Prostate gland (tissue), 2 donors: ENCODE measurements at regions not wholly inside any gene's neighbourhood (a gene's known extent, or its start where the extent isn't known, plus 50 kb on each side); places are given as distances from the start of the nearest gene placed in this dataset.

Source experiments
- DNase-seq: peaks from one replicate; pipeline ENCODE4 v3.0.0-alpha.2; 2019; ENCODE audit warnings: low spot score
- H3K27ac ChIP-seq, 2 donors: fragments of 200-600 bp; sonication (generic); 2 replicates each; pipeline ENCODE4 v1.5.1; 2017 to 2019
- H3K27me3 ChIP-seq: fragments of 200-600 bp; sonication (generic); replicated peaks from 2 replicates; pipeline ENCODE4 v1.5.1; 2019; ENCODE audit not compliant: insufficient read depth
- H3K36me3 ChIP-seq, 2 donors: fragments of 200-600 bp; sonication (generic); 1 replicate in 1 of 2; 2 replicates in 1 of 2; pipeline versions ENCODE4 v1.5.1 to v1.8.1; 2017 to 2019
- H3K4me1 ChIP-seq: fragments of 200-600 bp; sonication (generic); replicated peaks from 2 replicates; pipeline ENCODE4 v1.5.1; 2019
- H3K4me3 ChIP-seq, 2 donors: fragments of 200-600 bp; sonication (generic); 2 replicates each; pipeline ENCODE4 v1.5.1; 2017 to 2019
- H3K9me3 ChIP-seq: fragments of 200-600 bp; sonication (generic); 2 replicates; pipeline ENCODE4 v1.5.1; 2017
- POLR2A ChIP-seq: fragments of 450-650 bp; IDR thresholded peaks from one replicate; pipeline ENCODE4 v1.6.1; 2016; ENCODE audit warnings: antibody characterized with exemption, mild to moderate bottlenecking
- POLR2AphosphoS5 ChIP-seq: sonication (generic); formaldehyde crosslinking; IDR thresholded peaks from one replicate; pipeline ENCODE4 v1.6.1; 2017; ENCODE audit warnings: antibody characterized with exemption
- WGBS: methylation state at CpG from one replicate; pipeline ENCODE4 v1.1.5; 2018; 5-methylcytosine and 5-hydroxymethylcytosine counted together
- intact Hi-C: fragments of 100-400 bp; cut with DNase I; formaldehyde crosslinking; loops from one replicate; pipeline ENCODE4 v1.14.2; 2022
- TF ChIP-seq, protein P1 (sequence below), 4 experiments: fragments of 200-600 bp in 2 of 4; fragments of 450-650 bp in 2 of 4; sonication (generic) in 2 of 4; IDR thresholded peaks; 1 replicate in 3 of 4; 2 replicates in 1 of 4; pipeline ENCODE4 v1.5.1; 2016 to 2019; ENCODE audit warnings: antibody characterized with exemption in 4 of 4, mild to moderate bottlenecking in 2 of 4, moderate library complexity in 2 of 4

DNA sequence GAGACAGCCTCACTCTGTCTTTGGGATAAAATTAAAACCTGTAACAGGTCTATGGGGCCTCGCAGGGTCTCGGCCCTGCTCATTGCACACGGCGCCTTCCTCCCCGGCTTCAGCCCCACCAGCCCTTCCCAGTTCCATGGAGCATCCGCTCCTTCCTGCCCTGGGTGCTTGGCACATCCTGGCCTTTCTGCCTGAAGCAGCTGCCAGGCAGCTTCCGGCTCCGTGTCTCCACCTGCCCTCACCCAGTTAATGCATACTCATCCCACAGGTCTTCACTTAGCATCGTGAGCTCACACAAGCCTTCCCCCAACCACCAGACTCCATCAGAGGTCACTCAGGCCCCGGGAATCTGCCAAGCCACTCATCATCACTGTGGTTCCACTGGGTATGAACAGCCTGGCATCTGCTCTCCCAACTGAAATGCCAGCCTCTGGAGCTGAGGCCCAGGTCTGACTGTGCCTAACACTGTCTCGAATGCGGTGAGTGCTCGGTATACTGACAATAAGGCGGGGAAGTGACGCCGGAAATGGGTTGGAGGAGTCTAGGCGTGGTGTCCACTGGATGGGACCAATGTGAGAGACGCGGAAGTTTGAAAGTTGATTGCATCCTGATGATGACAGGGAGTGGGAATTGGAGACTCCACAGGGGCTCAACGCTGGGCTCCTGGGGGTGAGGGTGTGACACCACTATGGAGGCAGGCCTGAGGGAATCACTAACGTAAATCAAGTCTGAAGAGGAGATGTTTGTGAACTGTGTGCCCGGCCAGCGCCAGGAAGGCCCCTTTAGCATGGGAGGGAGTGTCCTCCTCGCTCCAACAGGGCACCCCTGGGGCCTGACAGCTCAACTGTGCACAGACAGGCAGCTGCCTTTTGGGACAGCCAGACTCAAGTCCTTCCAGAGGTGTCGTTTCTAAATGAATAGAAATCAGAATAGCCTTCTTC is 245.8 kb downstream of the TTLL2 start:
- Histone ChIP-seq H3K36me3 (no peaks in the 10 kb centered on the region), H3K9me3 (no peaks in the 10 kb centered on the region), H3K27ac (no peak overlapping the region), H3K27me3 (no peaks in the 10 kb centered on the region), H3K4me1 (no peaks in the 10 kb centered on the region), H3K4me3 (no peak overlapping the region)
- TF ChIP-seq, protein P1, sequence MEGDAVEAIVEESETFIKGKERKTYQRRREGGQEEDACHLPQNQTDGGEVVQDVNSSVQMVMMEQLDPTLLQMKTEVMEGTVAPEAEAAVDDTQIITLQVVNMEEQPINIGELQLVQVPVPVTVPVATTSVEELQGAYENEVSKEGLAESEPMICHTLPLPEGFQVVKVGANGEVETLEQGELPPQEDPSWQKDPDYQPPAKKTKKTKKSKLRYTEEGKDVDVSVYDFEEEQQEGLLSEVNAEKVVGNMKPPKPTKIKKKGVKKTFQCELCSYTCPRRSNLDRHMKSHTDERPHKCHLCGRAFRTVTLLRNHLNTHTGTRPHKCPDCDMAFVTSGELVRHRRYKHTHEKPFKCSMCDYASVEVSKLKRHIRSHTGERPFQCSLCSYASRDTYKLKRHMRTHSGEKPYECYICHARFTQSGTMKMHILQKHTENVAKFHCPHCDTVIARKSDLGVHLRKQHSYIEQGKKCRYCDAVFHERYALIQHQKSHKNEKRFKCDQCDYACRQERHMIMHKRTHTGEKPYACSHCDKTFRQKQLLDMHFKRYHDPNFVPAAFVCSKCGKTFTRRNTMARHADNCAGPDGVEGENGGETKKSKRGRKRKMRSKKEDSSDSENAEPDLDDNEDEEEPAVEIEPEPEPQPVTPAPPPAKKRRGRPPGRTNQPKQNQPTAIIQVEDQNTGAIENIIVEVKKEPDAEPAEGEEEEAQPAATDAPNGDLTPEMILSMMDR (IDR thresholded peaks at IDR 0.05): no peak
- TF ChIP-seq POLR2A: no peak
- TF ChIP-seq POLR2AphosphoS5: no peak
- no peak for DNase-seq
- WGBS: 89% methylated on average over 25 of the region's 25 CpGs
- intact Hi-C loops: no loop called here

DNA sequence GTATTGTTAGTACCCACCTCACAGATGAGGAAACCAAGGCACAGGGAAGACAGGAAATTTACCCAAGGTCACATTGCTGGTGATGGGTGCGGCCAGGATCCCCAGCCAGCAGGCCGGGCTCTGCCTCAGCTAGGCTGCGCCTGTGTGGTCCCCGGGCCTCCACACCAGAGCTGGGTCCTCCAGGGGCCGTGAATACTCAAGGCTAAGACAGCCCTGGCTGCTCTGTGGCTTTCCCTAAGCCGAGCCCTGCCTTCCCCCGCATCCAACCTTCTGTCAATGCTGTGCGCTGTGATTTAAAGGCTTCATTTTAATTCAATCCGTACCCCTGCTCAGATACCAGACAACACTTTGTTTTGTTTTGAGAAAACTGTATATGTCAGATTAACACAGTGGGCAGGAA is 246.7 kb downstream of the TTLL2 start:
- Histone ChIP-seq H3K9me3 (no peaks in the 10 kb centered on the region), H3K27ac (no peak overlapping the region), H3K27me3 (no peaks in the 10 kb centered on the region), H3K4me3 (no peak overlapping the region), H3K4me1 (no peaks in the 10 kb centered on the region), H3K36me3 (no peaks in the 10 kb centered on the region)
- WGBS: 96% methylated on average over 9 of the region's 9 CpGs
- intact Hi-C loops: no loop called here
- no peak for TF ChIP-seq POLR2A
- no peak for DNase-seq

DNA sequence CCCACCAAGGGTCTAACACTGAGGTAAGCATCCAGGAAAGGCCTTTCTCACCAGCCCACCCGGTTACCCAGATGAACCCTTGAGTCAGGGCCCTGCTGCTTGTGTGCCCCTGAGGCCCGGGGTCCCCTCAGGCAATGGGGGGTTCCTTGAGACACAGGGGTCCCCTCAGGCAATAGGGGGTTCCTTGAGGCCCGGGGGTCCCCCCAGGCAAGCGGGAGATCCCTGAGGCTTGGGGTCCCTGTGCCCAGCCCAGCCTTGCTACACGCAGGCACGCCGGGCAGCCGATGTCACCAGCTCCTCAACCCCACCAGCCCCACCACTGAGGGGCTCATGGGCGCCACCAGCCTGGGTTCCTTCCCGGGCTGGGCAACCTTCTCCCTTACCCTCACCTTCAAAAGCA is 247.2 kb downstream of the TTLL2 start:
- 93% methylated on average over 9 of the region's 10 CpGs for WGBS
- no peaks in the 10 kb centered on the region for H3K27me3 ChIP-seq
- no peak for TF ChIP-seq POLR2AphosphoS5
- no peak for TF ChIP-seq POLR2A
- TF ChIP-seq, protein P1 (IDR thresholded peaks at IDR 0.05): no peak
- intact Hi-C loops: no loop called here
- H3K27ac ChIP-seq: no peak overlapping the region
- H3K9me3 ChIP-seq: no peaks in the 10 kb centered on the region
- no peaks in the 10 kb centered on the region for H3K4me1 ChIP-seq
- no peaks in the 10 kb centered on the region for H3K36me3 ChIP-seq
- no peak for DNase-seq
- no peak overlapping the region for H3K4me3 ChIP-seq

DNA sequence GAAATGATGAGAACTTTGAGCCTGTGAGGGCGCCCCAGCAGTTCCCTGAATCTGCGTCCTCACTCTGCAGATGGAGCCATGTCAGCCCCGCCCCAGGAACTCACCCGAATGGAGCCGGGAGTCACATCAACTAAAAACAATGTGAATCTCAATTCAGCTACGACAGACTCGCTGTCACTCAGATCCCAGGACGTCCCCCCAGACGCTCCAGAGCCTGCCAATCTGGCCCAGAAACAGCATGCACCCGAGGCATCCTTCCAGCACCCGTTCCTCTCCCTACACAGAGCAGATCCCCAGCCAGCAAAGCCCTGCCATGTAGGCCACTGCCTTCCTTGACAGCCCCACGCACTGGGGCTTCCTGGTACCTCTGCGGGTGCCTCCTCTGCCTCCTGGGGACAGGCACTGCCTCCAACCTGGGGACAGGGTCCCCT is 248.0 kb downstream of the TTLL2 start:
- Histone ChIP-seq H3K4me3 (no peak overlapping the region), H3K4me1 (no peaks in the 10 kb centered on the region), H3K36me3 (no peaks in the 10 kb centered on the region), H3K27ac (peak overlapping the region; percentile 52 to 67), H3K27me3 (no peaks in the 10 kb centered on the region), H3K9me3 (no peaks in the 10 kb centered on the region)
- intact Hi-C loops: no loop called here
- WGBS: 36% methylated on average over 13 of the region's 13 CpGs
- DNase-seq: no peak
- TF ChIP-seq, protein P1 (IDR thresholded peaks at IDR 0.05): no peak
- TF ChIP-seq POLR2A (no peak), POLR2AphosphoS5 (no peak)

DNA sequence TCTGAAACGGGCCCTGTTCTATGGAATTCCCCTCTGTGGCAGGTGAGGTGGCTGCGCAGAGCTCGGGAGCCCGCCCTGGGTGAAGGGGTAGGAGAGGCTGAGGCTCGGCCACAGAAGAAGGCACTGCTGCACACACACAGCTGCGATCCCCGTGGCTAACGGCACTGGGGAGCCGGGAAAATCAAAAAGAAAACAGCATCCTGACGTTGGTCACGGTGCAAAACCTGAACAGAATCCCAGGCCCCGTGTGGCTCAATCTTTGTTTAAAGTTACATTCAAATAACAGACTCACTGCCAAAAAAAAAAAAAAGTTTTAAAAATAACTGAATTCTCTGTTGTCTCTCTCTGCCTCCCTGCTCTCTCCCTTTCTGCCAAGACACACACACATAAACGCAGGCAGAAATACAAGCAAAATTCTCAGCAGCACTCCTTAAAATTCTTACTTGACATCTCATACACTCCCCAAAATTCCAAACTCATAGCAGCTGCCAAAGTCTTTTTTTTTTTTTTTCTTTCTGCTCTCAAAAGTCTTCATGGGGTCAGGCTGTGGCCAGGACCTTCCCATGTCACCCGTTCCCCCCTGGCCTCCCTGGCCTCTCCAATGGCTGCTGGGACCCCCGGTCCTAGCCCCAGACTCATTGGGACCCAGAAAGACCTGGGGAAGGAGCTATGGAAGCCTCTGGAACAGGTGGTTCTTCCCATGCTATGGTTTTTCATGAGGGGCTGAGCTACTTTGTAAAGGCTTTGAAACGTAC is 248.8 kb downstream of the TTLL2 start:
- Histone ChIP-seq H3K36me3 (no peaks in the 10 kb centered on the region), H3K9me3 (no peaks in the 10 kb centered on the region), H3K4me3 (no peak overlapping the region), H3K27me3 (no peaks in the 10 kb centered on the region), H3K27ac (peak overlapping the region; percentile 52 to 67), H3K4me1 (no peaks in the 10 kb centered on the region)
- no peak for DNase-seq
- TF ChIP-seq, protein P1 (IDR thresholded peaks at IDR 0.05): no peak
- TF ChIP-seq POLR2AphosphoS5: peak; percentile 52
- 21% methylated on average over 16 of the region's 16 CpGs for WGBS
- intact Hi-C loops: no loop called here
